GM18867 (cell line): ENCODE measurements at regions not wholly inside any gene's neighbourhood (a gene's known extent, or its start where the extent isn't known, plus 50 kb on each side); places are given as distances from the start of the nearest gene placed in this dataset.

ENCODE experiments used
- ATAC-seq: cut with Tn5 transposase; IDR thresholded peaks from one replicate; pipeline ENCODE4 v1.9.1; 2021; ENCODE audit warnings: mild to moderate bottlenecking, moderate library complexity; ENCODE audit not compliant: unreplicated experiment

GRCh38 chr4:89438102-89438831, 130.7 kb upstream of the GPRIN3 start:
- peak; percentile 80 for ATAC-seq

DNA sequence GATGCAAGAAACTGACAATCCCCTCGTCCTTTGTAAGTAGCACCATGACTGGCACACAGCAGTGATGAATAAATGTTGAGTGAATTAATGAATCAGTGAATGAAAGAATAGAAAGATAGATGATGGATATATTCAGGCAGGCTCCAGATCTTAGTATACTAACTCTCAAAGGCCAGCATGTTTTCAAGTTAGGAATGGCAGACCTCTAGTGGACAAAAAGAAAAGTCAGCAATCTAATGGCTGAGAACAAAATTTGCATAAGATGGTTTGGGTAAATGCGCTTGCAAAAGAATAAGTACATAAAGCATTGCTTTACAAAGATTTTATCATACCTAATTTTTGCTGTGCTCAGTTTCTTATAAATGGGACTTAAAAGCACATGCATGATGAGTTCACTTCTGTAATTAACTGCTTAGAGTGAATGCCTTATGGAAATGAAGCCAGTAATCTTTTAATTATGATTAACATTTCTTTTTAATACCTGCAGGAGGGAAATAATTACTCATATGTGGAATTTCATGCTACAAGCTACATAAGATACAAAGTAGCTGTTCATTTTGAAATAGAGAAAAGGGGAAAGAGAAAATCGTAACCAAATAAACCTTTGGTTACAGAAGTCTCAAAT, 126.9 kb upstream of the GPRIN3 start:
- ATAC-seq, result peak; percentile 88

DNA sequence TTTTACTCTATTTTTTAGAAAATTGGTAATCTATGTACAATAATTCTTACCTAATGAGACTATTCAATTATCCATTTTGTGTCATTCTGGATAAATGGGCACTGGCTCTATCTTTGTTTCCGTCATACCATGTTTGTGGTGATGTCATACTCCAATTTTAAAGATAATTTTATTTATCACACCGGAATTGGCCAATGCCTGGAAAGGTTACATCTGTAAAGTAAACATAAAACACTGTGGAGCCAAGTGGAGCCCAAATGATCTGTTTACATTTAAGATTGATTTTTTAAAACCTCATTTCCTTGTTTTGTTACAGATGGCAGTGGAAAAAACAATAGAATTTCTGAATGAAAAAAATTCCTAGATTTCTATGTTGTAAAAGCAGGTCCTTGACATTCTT, 120.2 kb upstream of the GPRIN3 start:
- no peak for ATAC-seq

DNA sequence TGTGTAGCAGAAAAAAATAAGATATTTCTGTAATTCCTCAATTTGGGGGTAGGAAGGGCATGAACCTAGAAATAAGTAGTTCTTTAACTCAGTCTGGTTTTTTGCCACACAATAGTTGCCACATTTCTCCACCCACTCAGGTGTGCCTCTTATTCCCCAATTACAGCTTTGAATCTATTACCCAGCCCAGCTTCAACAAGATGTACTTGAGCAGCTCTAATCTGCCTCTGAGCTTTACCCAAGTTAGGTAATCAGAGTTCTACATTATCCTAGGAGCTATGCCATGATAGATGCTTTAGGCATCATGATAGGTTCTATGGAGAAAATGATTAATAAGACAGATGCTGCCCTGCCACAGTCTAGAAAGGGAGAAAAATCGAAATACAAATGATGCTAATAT, 117.4 kb upstream of the GPRIN3 start:
- ATAC-seq, result no peak

DNA sequence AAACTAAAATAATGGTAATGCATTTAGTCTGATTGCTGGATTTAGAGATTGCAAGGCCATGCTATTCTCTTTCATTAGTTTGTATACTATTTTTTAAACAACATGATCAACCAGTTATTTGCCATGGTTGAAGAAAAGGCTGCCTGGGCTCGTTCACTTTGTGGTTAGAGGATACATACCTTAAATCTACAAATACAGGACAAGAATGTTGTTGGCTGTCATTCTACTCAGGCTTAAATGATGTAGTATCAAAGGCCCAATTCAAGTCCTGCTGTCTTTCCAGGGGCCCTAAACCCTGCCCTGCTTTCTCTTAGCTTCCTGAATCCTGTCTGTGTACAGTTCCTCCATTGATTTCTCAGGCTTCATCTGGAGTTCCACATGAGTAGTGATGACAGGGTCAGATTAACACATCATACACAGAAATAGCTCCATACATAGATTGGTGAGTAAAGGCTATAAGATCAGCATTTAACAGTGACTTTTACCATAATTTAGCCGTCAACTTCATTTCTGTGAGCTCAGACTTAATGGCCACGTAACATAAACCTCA, 114.9 kb upstream of the GPRIN3 start:
- no peak for ATAC-seq

- no peak for ATAC-seq
Measured at GRCh38 chr4:89420507-89420906, 112.9 kb upstream of the GPRIN3 start.

DNA sequence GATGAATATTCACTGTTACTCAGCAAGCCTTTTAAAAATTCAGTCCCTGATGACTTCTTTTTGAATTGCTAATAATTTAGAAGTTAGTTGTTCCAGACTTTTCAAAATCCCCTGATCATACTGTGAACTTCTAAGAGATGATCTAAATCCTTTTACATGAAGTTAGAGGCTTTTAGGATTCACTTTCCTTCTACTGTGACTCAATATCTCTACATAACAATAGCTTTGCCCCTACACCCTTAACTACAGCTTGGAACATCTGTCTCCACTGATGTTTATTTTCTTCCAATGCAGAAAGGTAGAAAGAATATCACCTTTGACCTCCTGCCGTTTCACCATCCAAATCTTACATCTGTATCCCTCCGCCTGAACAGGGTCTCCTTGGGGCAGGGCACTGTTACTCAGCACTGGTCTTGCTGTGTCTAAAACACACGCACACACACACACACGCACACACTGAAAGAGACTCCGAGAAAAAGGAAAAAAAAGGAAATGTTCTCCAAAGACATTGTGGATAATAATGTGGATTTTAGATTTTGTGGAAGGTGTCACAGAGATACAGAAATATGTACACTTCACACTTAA, 111.6 kb upstream of the GPRIN3 start:
- no peak for ATAC-seq

GRCh38 chr4:89416960-89417359, 109.4 kb upstream of the GPRIN3 start:
- ATAC-seq, result no peak

GRCh38 chr4:89413518-89413917, 105.9 kb upstream of the GPRIN3 start:
- ATAC-seq, result no peak

- no peak for ATAC-seq
Measured at GRCh38 chr4:89411539-89412309, 104.1 kb upstream of the GPRIN3 start.

DNA sequence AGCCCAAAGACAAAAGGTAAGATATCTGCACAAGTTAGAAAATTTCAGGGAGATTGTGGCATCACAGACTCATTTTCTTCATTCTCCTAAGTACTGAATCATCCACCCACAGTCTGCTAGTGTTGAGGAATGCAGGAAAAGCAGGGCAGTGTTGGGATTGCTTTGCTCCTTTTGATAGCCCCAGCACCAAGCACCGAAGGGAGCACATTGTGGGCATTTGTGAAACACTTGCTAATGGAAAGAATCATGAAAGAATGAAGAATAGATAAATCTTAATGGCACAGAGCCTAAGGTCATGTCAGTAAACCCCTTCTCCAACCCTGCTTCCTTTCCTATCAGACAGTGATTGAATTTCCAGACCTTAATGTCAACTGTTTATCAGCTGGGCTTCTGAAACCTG, 103.1 kb upstream of the GPRIN3 start:
- ATAC-seq, result no peak

DNA sequence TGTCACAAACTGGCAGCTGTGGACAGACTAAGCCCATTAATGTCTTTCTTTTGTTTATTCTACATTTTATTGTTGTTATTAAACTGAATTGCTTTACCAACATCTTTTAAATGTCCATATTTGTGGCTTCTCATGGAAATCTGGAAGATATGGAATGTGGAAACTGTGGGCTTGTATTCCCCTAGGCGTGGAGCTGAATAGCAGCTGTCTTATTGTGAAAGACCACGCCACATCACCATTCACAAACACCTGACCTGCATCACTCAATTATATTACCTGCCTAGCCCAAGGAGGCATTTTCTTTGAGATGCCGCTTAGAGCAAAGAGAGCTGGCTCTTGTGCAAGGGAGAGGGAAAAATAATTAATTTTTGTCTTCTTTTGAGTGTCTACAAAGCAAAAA, 96.9 kb upstream of the GPRIN3 start:
- no peak for ATAC-seq

- no peak for ATAC-seq
Measured at GRCh38 chr4:89403826-89404225, 96.2 kb upstream of the GPRIN3 start.

- no peak for ATAC-seq
Measured at GRCh38 chr4:89400287-89401035, 92.9 kb upstream of the GPRIN3 start.

GRCh38 chr4:89398644-89399043, 91.0 kb upstream of the GPRIN3 start:
- ATAC-seq, result no peak

DNA sequence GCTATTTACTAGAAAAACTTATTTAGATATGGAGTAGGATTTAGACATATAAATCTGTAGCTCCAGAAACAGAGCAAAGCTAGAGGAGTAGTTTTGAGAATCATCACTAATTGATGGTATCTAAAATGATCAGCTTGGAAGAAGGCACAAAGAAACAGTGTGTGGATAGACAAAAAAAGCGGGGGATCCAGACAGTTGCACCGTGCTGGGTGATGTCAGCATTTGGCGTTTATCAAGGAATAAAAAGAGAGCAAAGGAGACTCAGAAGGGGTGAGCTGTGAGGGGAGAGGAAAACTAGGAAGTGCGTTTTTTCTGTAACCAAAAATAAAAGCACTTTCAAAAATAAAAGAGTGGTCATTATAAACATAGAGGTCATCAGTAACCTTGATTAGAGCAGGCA, 90.5 kb upstream of the GPRIN3 start:
- no peak for ATAC-seq

GRCh38 chr4:89397441-89397840, 89.8 kb upstream of the GPRIN3 start:
- ATAC-seq, result no peak

DNA sequence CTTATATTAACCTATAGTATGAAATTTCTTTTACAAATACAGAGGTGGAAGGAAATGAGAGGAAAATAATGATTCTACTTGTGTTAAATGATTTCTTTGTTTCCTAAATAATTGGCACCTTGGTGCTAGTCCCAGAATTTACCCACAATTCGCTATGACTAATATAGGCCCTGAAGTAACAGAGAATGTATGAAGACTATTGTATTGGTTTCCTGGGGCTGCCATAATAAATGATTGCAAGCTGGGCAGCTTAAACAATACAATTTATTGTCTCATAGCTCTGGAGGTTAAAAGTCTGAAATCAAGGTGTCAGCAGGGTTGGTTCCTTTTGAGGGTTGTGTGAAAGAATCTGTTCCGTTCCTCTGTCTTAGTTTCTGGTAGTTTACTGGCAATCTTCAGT, 74.8 kb upstream of the GPRIN3 start:
- no peak for ATAC-seq

- ATAC-seq, result no peak
Measured at GRCh38 chr4:89380980-89381379, 73.4 kb upstream of the GPRIN3 start.

GRCh38 chr4:89379511-89380044, 72.0 kb upstream of the GPRIN3 start:
- no peak for ATAC-seq
